Left ventricle myocardium inferior (tissue), 1 donor: ENCODE measurements at regions not wholly inside any gene's neighbourhood (a gene's known extent, or its start where the extent isn't known, plus 50 kb on each side); places are given as distances from the start of the nearest gene placed in this dataset.
"Not testable (repeated sequence)": the region's sequence is repeated elsewhere in the genome, so short reads cannot be mapped to it uniquely, and the experiment has no call there.

Source experiments
- DNase-seq: peaks from one replicate; pipeline ENCODE4 v3.0.0-alpha.2; 2020
- H3K27ac ChIP-seq: fragments of 200-600 bp; replicated peaks from 2 replicates; pipeline ENCODE4 v1.8.0; 2021
- H3K27me3 ChIP-seq: fragments of 200-600 bp; 2 replicates; pipeline ENCODE4 v1.8.0; 2021; ENCODE audit warnings: low read depth
- H3K36me3 ChIP-seq: fragments of 200-600 bp; 2 replicates; pipeline ENCODE4 v1.8.0; 2021
- H3K4me1 ChIP-seq: fragments of 200-600 bp; 2 replicates; pipeline ENCODE4 v1.8.0; 2021
- H3K4me3 ChIP-seq: fragments of 200-600 bp; 2 replicates; pipeline ENCODE4 v1.8.0; 2021; ENCODE audit warnings: mild to moderate bottlenecking, moderate library complexity
- H3K9me3 ChIP-seq: fragments of 200-600 bp; replicated peaks from 2 replicates; pipeline ENCODE4 v1.8.0; 2021
- intact Hi-C: fragments of 100-400 bp; cut with micrococcal nuclease; formaldehyde crosslinking; loops from one replicate; pipeline ENCODE4 v1.11.0; 2022
- TF ChIP-seq, protein P1 (sequence below): fragments of 200-600 bp; IDR thresholded peaks from 2 replicates; pipeline ENCODE4 v1.8.0; 2021; ENCODE audit warnings: antibody characterized with exemption, mild to moderate bottlenecking, borderline replicate concordance
- donor health status: DM: no; HTN: yes; CAD: no; lungs with severe emphysema.

GRCh38 chr14:98218218-98218617 is 1053.8 kb downstream of the BCL11B start:
- intact Hi-C loops = no loop called here
- Histone ChIP-seq H3K27ac (no peak overlapping the region), H3K36me3 (no peaks in the 10 kb centered on the region), H3K9me3 (no peaks in the 10 kb centered on the region), H3K27me3 (peaks cover 59% of the 10 kb centered on the region), H3K4me1 (no peaks in the 10 kb centered on the region), H3K4me3 (no peak overlapping the region)
- no peak for DNase-seq
- TF ChIP-seq, protein P1, sequence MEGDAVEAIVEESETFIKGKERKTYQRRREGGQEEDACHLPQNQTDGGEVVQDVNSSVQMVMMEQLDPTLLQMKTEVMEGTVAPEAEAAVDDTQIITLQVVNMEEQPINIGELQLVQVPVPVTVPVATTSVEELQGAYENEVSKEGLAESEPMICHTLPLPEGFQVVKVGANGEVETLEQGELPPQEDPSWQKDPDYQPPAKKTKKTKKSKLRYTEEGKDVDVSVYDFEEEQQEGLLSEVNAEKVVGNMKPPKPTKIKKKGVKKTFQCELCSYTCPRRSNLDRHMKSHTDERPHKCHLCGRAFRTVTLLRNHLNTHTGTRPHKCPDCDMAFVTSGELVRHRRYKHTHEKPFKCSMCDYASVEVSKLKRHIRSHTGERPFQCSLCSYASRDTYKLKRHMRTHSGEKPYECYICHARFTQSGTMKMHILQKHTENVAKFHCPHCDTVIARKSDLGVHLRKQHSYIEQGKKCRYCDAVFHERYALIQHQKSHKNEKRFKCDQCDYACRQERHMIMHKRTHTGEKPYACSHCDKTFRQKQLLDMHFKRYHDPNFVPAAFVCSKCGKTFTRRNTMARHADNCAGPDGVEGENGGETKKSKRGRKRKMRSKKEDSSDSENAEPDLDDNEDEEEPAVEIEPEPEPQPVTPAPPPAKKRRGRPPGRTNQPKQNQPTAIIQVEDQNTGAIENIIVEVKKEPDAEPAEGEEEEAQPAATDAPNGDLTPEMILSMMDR = no peak

DNA sequence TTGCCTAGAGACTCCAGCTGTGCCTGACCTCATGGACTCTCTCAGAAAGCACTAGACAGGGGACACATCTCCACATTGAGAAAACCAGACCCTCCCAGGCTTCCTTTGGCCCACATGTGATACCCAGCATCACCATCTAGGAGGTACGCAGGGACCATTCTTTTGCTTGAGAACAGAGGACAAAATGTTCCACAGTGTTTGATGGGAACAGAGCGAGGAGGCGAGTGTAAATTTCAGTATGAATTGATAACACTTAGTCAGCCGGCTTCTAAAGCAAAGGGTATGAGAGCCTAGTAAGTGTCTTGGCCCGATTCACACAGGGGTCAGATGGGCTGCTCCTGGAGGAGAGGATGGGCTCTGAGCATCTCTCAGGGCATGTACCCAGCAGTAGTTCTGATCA is 1052.4 kb downstream of the BCL11B start:
- DNase-seq = no peak
- intact Hi-C loops = no loop called here
- Histone ChIP-seq H3K4me3 (no peak overlapping the region), H3K4me1 (no peaks in the 10 kb centered on the region), H3K36me3 (no peaks in the 10 kb centered on the region), H3K9me3 (no peaks in the 10 kb centered on the region), H3K27ac (no peak overlapping the region), H3K27me3 (peaks cover 48% of the 10 kb centered on the region)
- TF ChIP-seq, protein P1 = no peak

- TF ChIP-seq, protein P1 = no peak
- Histone ChIP-seq H3K27ac (no peak overlapping the region), H3K9me3 (no peaks in the 10 kb centered on the region), H3K4me3 (no peak overlapping the region), H3K4me1 (no peaks in the 10 kb centered on the region), H3K27me3 (peaks cover 18% of the 10 kb centered on the region), H3K36me3 (no peaks in the 10 kb centered on the region)
- intact Hi-C loops = no loop called here
- DNase-seq = no peak
Measured at GRCh38 chr14:98223106-98223505, 1048.9 kb downstream of the BCL11B start.

DNA sequence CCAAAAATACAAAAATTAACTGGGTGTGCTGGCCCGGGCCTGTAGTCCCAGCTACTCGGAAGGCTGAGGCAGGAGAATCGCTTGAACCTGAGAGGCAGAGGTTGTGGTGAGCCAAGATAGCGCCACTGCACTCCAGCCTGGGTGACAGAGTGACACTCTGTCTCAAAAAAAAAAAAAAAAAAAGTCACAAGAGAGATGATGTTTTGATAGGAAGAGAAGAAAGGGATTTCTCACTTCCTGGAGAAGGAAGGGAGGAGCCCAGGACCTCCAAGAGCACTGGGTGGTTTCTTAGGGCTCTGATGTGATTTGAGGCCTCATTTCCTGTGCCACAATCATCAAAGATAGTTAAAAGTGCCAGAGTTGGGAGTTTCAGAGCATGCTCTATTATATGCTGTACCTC is 1048.3 kb downstream of the BCL11B start:
- H3K36me3 ChIP-seq, DNase-seq, H3K4me3 ChIP-seq, H3K27ac ChIP-seq, H3K4me1 ChIP-seq, intact Hi-C loops, H3K9me3 ChIP-seq: not testable (repeated sequence)
- peaks cover 12% of the 10 kb centered on the region for H3K27me3 ChIP-seq

- Histone ChIP-seq H3K4me1 (no peaks in the 10 kb centered on the region), H3K27ac (no peak overlapping the region), H3K4me3 (no peak overlapping the region), H3K9me3 (no peaks in the 10 kb centered on the region), H3K27me3 (peaks cover 4% of the 10 kb centered on the region), H3K36me3 (no peaks in the 10 kb centered on the region)
- DNase-seq = no peak
- intact Hi-C loops = no loop called here
- TF ChIP-seq, protein P1 = no peak
Measured at GRCh38 chr14:98226411-98226810, 1045.6 kb downstream of the BCL11B start.

DNA sequence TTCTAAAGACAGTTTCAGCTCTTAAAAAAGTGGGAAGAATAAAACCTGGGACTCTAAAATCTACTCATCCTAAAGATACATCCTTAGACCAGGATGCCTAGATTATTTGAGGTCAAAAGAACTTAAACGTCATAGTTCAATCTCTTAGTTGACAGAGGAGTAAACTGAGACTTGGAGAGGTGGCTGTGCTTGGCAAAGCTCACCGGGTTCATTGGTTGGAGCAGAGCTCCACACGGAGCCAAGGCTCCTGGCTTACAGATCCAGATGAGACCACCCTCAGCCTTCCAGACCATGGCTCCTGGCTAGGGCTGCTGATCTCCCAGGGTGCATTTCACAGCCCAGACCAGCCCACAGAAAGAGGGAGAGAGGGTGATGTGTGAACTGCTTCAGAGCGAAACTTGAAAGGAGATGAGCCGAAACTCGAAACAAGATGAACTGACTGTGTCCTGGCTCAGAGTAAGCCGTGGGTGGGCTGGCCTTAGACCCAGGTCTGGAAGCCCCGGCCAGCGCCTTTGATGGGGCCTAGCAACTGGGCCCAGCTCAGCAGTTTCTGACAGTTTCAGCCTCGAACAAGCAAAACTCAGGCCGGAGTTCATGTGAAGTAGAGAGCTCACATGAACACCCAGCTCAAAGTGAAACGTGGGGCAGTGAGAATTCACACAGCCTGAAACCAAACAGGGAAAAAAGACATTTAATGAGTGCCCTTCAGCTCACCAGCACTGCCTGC is 1044.8 kb downstream of the BCL11B start:
- Histone ChIP-seq H3K4me3 (no peak overlapping the region), H3K27me3 (peaks cover 4% of the 10 kb centered on the region), H3K4me1 (no peaks in the 10 kb centered on the region), H3K9me3 (no peaks in the 10 kb centered on the region), H3K27ac (no peak overlapping the region), H3K36me3 (no peaks in the 10 kb centered on the region)
- TF ChIP-seq, protein P1 = no peak
- intact Hi-C loops = no loop called here
- no peak for DNase-seq
